ENCODE measurements at regions not wholly inside any gene's neighbourhood (a gene's known extent, or its start where the extent isn't known, plus 50 kb on each side); places are given as distances from the start of the nearest gene placed in this dataset.

DNA sequence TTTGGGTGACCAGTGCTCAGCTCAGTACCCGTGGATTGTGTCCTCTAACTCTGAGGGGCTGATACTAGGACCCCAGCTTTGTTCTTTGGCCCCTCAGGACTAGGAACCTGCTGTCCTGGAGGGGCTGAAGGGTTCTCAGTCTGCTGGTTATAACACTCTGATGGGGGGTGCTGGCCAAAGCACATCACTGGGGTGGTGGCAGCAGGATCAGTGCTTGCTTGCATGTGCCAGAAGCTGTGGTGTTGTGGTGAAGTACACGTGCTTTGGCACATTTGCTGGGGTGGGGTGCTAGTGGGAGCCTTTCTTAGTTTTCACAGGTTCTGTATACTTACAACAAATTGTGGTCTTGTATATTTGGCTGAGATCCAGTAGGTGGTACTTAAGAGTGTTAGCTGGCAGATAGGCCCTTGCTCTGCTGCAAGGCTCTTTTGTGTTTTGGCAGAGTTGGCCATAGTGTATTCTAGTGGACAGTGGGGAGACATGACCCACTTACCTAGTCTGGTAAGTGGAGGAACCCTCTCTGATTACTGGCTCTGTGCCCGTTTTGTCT, 344.3 kb downstream of the EDEM1 start:
- Histone ChIP-seq H3K9me3 (no peaks in the 10 kb centered on the region), H3K4me1 (no peaks in the 10 kb centered on the region), H3K27me3 (peaks cover 0 to 14% of the 10 kb centered on the region in 2 donors), H3K27ac (no peak overlapping the region), H3K4me3 (no peak overlapping the region), H3K36me3 (no peaks in the 10 kb centered on the region)
- intact Hi-C loops (cut with DNase I; ENCODE audit: low total_unique reads), result no loop called here
- TF ChIP-seq, protein P1, sequence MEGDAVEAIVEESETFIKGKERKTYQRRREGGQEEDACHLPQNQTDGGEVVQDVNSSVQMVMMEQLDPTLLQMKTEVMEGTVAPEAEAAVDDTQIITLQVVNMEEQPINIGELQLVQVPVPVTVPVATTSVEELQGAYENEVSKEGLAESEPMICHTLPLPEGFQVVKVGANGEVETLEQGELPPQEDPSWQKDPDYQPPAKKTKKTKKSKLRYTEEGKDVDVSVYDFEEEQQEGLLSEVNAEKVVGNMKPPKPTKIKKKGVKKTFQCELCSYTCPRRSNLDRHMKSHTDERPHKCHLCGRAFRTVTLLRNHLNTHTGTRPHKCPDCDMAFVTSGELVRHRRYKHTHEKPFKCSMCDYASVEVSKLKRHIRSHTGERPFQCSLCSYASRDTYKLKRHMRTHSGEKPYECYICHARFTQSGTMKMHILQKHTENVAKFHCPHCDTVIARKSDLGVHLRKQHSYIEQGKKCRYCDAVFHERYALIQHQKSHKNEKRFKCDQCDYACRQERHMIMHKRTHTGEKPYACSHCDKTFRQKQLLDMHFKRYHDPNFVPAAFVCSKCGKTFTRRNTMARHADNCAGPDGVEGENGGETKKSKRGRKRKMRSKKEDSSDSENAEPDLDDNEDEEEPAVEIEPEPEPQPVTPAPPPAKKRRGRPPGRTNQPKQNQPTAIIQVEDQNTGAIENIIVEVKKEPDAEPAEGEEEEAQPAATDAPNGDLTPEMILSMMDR (IDR thresholded peaks at IDR 0.05), result no peak
- TF ChIP-seq POLR2AphosphoS5 (IDR thresholded peaks at IDR 0.05), result no peak
- no peak for TF ChIP-seq POLR2A (IDR thresholded peaks at IDR 0.05)
- DNase-seq (ENCODE audit: low spot score in 2 of 2), result no peak

DNA sequence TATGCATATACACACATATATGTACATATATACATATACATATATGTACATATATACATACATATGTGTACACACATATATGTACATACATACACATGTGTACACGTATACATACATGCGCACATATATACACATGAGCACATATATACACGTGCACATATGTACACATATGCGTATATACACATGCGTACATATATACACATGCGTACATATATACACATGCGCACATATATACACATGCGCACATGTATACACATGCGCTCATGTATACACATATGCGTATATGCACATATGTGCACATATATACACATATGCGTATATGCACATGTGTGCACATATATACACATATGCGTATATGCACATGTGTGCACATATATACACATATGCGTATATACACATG, 353.0 kb downstream of the EDEM1 start:
- no peak for TF ChIP-seq POLR2A (IDR thresholded peaks at IDR 0.05)
- TF ChIP-seq POLR2AphosphoS5 (IDR thresholded peaks at IDR 0.05), result no peak
- TF ChIP-seq, protein P1 (IDR thresholded peaks at IDR 0.05), result no peak
- Histone ChIP-seq H3K4me3 (no peak overlapping the region), H3K27ac (no peak overlapping the region), H3K9me3 (peaks cover 2 to 12% of the 10 kb centered on the region in 2 donors), H3K4me1 (no peaks in the 10 kb centered on the region), H3K36me3 (no peaks in the 10 kb centered on the region), H3K27me3 (no peaks in the 10 kb centered on the region)
- intact Hi-C loops (cut with DNase I; ENCODE audit: low total_unique reads), result no loop called here
- no peak for DNase-seq (ENCODE audit: low spot score in 2 of 2)

DNA sequence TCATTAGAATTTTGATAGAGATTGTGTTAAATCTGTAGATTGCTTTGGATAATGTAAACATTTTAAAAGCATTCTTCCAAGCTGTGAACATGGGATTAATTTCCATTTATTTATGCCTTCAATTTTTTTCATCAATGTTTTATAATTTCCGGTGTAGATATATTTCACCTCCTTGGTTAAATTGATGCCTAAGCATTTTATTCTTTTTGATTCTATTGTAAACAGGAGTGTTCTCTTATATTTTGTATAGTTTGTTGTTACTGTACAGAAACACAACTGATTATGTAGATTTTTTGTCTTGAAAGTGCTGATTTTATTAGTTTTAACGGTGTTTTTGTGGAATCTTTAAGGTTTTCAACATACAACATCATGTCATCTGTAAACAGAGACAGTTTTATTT, 355.0 kb downstream of the EDEM1 start:
- Histone ChIP-seq H3K4me1 (no peaks in the 10 kb centered on the region), H3K4me3 (no peak overlapping the region), H3K36me3 (no peaks in the 10 kb centered on the region), H3K27me3 (no peaks in the 10 kb centered on the region), H3K9me3 (peaks cover 5 to 15% of the 10 kb centered on the region in 2 donors), H3K27ac (no peak overlapping the region)
- intact Hi-C loops (cut with DNase I; ENCODE audit: low total_unique reads), result no loop called here
- DNase-seq (ENCODE audit: low spot score in 2 of 2), result no peak
- TF ChIP-seq POLR2AphosphoS5 (IDR thresholded peaks at IDR 0.05) (no peak), POLR2A (IDR thresholded peaks at IDR 0.05) (no peak)
- TF ChIP-seq, protein P1 (IDR thresholded peaks at IDR 0.05), result no peak

DNA sequence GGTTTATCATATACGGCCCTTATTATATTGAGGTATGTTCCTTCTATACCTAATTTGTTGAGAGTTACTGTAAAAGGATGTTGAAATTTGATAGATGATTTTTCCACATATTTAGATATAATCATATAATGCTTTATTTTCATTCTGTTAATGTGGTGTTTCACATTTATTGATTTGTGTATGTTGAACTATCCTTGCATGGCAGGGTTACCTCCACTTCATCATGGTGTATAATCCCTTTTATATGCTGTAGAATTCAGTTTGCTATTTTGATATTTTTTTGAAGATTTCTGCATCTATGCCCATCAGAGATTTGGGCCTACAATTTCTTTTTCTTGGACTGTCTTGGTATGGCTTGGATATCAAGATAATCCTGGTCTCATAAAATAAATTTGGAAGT, 355.5 kb downstream of the EDEM1 start:
- H3K36me3 ChIP-seq, result no peaks in the 10 kb centered on the region
- TF ChIP-seq POLR2A (IDR thresholded peaks at IDR 0.05), result no peak
- no peak overlapping the region for H3K4me3 ChIP-seq
- H3K27ac ChIP-seq, result no peak overlapping the region
- H3K4me1 ChIP-seq, result no peaks in the 10 kb centered on the region
- intact Hi-C loops (cut with DNase I; ENCODE audit: low total_unique reads), result no loop called here
- no peaks in the 10 kb centered on the region for H3K27me3 ChIP-seq
- DNase-seq (ENCODE audit: low spot score in 2 of 2), result no peak
- H3K9me3 ChIP-seq, result peaks cover 5 to 15% of the 10 kb centered on the region in 2 donors

DNA sequence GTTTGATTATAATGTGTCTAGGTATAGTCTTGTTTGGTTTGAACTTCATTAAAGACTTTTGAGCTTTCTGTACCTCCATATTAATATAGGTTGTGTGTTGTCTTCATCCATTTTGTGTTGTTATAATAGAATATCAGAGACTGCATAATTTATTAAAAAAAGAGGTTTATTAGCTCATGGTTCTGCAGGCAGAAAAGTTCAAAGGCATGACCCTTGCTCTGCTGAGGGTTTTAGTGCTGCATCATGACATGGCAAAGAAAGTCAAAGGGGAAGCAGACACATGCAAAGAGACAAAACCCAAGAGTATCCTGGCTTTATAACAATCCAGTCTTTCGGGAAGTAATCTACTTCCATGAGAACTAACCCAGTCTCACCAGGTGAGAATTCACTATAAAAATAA, 358.2 kb downstream of the EDEM1 start:
- H3K4me1 ChIP-seq, result no peaks in the 10 kb centered on the region
- TF ChIP-seq, protein P1 (IDR thresholded peaks at IDR 0.05), result no peak
- TF ChIP-seq POLR2A (IDR thresholded peaks at IDR 0.05) (no peak), POLR2AphosphoS5 (IDR thresholded peaks at IDR 0.05) (no peak)
- no peaks in the 10 kb centered on the region for H3K36me3 ChIP-seq
- intact Hi-C loops (cut with DNase I; ENCODE audit: low total_unique reads), result no loop called here
- H3K27me3 ChIP-seq, result no peaks in the 10 kb centered on the region
- H3K9me3 ChIP-seq, result peaks cover 5 to 15% of the 10 kb centered on the region in 2 donors
- DNase-seq (ENCODE audit: low spot score in 2 of 2), result no peak
- no peak overlapping the region for H3K27ac ChIP-seq
- H3K4me3 ChIP-seq, result no peak overlapping the region

DNA sequence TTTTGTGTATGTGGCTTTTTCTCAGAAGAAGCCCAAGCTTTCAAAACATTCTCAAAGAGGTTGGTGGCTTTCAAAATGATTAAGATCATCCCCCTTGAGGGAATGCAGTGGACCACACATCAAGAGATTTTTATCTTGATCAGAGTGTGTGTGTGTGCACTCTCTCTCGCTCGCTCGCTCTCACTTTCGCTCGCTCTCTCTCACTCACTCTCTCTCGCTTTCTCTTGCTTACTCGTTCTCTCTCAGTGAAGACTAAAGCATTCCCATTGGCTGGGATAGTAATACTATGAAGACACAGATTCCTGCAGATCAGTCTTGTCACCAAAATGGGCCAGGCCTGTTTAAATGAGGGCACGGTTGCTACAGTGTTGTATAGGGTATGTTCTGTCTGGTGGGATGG, 365.7 kb downstream of the EDEM1 start:
- no peaks in the 10 kb centered on the region for H3K9me3 ChIP-seq
- H3K36me3 ChIP-seq, result no peaks in the 10 kb centered on the region
- H3K4me3 ChIP-seq, result no peak overlapping the region
- H3K4me1 ChIP-seq, result no peaks in the 10 kb centered on the region
- intact Hi-C loops (cut with DNase I; ENCODE audit: low total_unique reads), result no loop called here
- H3K27me3 ChIP-seq, result no peaks in the 10 kb centered on the region
- DNase-seq (ENCODE audit: low spot score in 2 of 2), result no peak
- TF ChIP-seq POLR2AphosphoS5 (IDR thresholded peaks at IDR 0.05) (no peak), POLR2A (IDR thresholded peaks at IDR 0.05) (no peak)
- TF ChIP-seq, protein P1 (IDR thresholded peaks at IDR 0.05), result no peak
- no peak overlapping the region for H3K27ac ChIP-seq
